Epidermal melanocyte (primary cell): ENCODE measurements at regions not wholly inside any gene's neighbourhood (a gene's known extent, or its start where the extent isn't known, plus 50 kb on each side); places are given as distances from the start of the nearest gene placed in this dataset.
"Not testable (repeated sequence)": the region's sequence is repeated elsewhere in the genome, so short reads cannot be mapped to it uniquely, and the experiment has no call there.

Experiments
- DNase-seq: peaks from one replicate; pipeline ENCODE4 v3.0.0; 2011; ENCODE audit warnings: low spot score; ENCODE audit not compliant: insufficient read length

DNA sequence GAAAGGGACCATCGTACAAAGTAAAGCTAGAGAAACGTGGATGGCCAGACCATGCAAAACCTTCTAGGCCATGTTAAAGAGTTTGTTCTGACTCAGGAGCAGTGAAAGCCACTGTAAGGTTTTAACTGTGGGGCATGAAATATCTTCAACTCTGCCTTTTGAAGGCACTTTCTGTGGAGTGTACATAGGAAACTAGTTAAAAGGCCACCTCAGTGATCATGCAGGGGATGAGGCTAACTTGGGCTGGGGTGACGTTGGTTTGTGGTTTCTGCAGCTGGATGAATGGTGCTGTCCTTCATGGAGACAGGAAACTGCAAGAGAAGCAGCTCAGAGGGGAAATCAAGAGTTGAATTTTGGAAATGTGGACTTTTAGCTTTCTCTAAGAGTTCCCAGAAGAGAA is 190.7 kb downstream of the CDCA7 start:
- DNase-seq, result no peak

DNA sequence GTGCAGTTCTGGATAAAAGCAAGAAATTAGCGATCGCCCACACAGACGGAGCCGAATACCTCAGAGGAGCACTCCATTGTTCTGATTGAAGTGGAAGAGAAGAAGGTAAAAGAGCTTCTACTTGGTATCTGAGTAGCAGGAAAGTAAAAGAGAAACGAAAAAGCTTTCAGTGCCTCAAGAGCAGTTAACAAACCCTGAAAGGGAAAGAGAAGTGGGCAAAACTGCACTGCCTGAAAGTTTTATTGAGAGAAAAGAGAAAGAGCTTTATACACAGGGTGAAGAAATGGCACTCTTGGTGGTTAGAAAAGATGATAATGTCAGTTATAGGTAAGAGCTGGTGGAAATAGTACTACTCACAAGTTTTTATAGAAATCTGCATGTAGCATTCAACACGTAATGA is 192.8 kb downstream of the CDCA7 start:
- no peak for DNase-seq

DNA sequence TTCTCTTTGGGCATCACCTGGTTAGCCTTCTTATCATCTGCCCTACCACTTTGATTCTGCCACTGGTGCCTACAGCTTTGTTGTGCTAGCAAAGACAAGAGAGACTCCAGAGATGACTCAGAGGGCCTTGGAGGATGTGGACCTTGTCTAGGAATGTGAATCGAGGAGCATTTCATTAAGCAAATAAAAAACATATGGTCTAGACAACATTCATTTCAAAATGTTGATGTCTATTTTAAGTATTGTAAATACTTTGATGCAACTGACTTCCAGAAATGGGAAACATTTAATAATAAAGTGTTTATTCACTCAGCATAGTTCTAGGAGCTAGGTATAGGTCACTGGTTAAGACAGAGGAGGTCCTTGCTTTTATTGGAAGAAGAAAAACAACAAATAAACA is 195.5 kb downstream of the CDCA7 start:
- peak; percentile 49 for DNase-seq

DNA sequence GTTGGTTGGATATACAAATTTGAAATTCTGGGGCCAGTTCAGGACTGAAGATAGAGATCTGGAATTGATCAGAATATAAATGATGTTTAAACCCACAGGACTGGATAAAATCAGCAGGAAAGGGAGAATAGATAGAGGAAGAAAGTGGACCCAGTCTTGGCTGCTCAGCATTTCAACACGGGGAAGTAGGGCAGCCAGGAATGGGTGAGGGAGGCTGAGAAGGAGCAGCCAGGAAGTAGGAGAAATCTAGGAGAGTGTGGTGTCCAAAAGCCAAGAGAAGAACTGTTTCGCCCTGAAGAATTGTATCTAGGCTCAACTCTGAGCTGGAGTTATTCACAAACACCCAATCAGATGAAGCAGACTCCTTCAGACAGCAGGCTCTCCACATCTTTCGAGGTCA is 197.9 kb downstream of the CDCA7 start:
- no peak for DNase-seq

DNA sequence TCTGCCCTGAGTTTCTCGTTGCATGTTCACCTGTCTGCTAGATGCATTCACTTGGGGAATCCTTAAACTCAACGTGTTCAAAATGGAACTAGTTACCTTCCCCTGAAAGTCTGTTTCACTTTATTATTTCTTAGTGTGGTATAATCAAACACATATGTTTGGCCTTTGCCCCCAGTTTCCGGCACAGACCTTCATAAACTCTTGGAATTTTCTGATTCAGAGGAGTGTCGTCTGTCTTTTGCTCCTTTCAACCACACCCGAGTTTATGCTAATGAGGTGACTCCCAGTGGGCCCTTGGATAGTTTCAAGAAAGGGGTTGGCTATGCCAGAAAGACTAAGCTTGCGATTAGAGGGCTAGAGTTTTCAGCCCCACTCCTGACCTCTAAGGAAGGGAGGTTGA is 198.9 kb downstream of the CDCA7 start:
- DNase-seq, result no peak

DNA sequence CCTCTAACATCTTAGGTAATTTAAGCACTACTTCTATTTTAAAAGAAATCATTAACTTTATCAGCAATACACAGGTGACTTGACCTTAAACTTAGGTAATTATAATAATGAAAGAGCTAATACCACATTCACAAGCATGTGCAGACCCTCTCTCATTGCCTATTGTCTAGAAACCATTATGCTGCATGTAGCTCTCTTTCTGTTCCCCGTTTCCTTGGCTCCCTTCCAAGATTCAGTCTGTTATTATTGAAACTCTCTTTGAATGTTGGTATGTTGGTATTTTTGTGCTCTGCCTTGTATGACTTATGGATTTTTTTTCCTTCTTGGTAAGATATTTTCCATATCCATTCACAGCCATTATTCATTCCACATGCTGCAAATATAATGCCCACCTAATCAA is 201.2 kb downstream of the CDCA7 start:
- no peak for DNase-seq

DNA sequence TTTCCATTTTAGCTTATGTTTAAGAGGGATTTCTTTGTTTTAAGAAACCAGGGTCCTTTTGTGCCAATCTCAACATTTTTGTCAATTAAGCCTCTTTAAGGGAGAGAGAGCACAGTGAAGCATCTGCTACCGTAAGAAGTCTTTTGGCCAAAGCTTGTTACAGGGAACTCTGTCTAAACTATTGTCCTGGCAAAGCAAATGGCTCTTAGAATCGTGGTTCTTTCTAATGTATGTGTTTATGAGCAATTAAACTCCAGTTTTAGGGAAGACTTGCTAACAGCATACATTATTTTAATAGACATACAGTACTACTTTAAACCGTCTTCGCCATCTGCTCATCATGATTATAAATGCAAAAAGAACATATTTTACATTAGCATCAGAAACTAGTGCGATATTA is 202.1 kb downstream of the CDCA7 start:
- no peak for DNase-seq

DNA sequence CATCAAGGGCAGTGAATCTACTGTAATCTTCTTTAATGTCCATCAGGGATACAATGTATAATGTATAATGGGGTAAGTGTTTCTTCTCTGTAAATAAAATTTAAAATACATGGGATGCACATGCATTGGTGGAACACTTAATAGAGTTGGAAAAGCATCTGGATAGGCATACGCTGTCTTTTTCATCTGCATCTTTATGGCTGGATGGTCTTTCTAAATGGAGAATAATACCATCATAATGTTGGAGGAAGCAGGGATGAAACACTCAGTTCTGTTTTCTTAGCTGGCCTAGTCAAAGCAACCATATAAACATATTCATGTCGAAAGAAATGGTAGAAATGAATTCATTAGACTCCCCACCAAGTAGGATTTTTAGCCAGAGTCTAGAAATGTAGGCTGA is 202.8 kb downstream of the CDCA7 start:
- no peak for DNase-seq

DNA sequence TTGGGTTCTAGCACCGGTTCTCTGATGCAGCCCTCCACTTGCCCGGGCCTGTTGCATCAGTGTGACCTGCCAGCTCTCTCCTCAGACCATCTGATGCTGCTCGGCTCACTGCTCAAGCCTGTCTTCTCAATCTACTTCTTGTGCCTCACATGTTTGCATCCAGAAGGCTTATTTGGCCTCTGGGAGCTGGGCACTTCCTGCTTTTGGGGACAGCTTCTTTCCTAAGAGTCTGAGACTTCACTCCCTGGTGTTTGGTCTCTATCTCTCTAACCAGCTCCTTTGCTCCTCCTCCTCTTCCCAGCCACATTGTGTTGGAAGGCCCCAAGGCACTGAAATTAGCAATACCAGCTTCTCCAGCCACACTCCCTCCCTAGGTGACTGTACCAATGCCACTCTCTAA is 212.8 kb downstream of the CDCA7 start:
- DNase-seq, result no peak

DNA sequence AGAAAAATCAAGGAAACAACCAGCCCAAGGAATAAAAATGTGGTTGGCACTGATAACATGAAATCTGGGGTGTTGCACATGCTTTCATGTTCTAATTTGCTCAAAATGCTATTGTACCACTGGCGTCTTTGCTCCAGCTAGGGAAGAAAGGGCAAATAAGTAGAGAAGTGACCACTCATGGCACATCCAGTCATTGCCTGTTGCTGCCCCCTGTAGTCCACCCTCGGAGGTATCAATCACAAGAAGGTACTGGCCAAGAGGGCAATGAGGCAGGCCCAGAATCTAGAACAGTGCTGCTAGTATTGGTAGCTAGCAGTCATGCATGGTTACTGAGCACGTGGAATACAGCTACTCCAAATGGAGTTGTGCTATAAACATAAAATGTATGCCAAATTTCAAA is 213.4 kb downstream of the CDCA7 start:
- no peak for DNase-seq

DNA sequence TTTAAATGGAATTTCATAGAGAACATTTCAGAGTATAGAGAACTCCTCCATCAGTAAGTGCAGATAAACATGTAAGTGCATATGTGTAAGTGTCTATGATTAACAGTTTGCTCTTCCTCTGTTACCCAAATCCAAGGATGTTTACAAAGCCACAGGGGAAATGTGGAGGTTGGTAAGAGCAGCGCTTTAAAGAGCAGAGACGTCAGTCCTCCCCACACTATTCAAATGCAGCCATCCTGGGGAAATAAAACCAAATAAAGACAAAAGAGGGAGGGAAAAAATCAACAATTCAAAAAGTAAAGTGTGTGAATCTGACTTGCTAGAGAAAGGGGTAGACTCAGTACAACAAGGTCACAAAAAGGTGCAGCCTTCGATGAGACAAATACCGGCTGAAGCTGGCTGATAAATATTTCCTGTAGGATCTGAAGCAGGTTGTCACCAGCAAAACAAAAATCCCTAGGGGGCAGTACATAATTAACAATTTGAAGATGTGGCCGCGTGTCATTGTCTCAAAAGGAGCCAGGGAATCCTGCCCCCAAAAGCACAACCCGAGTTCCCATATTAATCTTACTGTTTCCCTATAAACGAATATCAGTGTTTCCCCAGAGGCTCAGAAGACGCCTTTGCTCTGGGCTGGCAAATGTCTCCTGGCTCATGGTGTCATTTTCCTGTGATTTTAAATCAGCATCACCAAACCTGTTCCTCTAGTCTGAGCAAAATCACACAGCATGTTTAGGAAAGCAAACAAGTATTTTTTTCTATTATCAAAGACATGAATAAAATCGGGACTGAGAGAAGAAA is 216.5 kb downstream of the CDCA7 start:
- DNase-seq, result no peak

DNA sequence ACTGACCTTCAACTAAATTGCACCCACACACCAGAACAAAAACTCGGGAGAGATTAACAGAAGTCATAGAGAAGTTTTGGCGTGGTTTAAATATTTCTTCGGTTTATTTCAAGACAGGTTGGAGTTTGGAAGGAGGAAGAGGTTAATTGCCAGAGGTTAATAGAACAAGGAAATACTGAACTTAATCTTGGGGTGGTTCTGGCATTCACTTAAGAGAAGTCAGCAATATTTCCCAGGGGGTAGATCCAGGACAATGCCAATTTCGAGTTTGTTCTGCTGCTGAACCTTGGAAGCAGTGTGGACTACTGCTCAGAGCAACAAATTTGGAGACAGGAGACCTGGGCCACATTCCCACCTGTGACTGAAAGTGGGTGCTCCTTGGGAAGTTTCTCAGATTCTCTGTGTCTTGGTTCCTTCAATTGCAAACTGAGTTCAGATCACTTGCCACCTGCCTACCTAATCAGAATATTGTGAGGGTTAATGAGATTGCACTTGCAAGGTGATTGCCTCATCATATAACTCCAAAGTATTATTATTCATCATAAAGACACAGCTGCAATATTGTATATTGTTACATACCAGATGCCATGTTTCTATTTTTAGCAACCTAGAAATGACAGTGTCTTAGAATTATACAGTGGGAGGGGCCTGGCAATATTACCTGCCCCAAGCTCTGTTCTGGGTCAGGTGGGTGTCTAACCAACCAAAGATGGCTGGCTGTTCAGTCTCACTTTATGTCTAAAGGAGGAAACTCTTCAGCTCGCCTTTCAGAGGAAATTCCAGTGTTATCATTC is 217.4 kb downstream of the CDCA7 start:
- no peak for DNase-seq

DNA sequence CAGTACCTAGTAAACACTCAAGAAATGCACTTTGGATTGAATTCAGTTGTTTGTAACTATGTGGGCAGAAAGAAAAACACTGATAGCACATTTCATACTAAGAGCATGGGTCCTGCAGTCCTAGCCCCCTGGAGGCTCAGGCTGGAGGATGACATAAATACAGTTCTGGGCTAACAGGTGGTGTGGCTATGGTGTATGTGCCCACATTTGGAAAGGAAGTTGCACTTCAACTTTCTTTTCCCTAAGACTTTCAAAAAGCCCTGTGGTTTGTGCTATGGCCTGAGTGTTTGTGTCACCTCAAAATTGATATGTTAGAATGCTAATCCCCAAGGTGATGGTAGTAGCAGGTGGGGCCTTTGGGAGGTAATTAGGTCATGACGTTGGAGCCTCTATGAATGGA is 218.2 kb downstream of the CDCA7 start:
- DNase-seq, result no peak

DNA sequence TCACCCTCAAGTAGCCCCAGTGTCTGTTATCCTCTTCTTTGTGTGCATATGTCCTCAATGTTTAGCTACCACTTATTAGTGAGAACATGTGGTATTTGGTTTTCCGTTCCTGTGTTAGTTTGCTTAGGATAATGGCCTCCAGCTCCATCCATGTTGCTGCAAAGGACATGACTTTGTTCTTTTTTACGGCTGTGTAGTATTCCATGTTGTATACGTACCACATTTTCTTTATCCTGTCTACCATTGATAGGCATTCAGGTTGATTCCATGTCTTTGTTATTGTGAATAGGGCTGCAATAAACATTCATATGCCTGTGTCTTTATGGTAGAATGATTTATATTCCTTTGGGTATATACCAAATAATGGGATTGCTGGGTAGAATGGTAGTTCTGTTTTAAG is 219.1 kb downstream of the CDCA7 start:
- DNase-seq, result not testable (repeated sequence)

DNA sequence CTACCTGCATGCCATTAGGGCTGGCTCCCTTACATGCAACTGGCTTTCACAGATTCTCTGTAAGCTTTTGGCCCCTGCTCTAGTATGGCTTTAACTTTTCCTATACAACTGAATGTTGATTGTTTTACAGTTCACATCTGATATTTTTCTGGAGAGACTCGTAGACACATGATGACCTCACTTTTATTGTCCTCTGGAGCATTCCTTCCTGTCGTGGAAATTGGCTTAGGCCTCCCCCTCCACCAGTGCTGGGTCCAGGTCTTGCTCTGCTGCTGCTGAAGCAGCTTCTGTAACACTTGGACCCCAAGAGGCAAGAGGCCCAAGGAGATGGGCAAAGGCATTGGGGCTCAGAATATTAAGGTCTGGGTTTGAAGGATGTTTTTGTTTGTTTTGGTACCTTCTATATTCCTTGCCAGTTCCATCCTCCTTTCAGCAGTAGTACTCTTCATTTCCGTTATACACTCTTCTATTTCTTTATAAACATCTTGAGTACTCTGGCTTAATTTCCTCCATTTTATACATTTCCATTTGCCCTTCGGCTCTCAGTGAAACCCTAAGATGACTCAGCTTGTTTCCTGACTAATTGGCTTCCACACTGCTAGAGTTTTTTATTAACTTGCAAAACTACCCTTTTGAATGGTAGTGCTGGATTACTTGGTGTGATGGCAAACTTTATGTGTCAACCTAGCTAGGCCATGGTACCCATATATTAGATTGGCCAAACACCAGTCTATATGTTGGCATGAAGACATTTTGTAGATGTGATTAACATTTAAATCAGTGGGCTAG is 219.8 kb downstream of the CDCA7 start:
- DNase-seq, result no peak

DNA sequence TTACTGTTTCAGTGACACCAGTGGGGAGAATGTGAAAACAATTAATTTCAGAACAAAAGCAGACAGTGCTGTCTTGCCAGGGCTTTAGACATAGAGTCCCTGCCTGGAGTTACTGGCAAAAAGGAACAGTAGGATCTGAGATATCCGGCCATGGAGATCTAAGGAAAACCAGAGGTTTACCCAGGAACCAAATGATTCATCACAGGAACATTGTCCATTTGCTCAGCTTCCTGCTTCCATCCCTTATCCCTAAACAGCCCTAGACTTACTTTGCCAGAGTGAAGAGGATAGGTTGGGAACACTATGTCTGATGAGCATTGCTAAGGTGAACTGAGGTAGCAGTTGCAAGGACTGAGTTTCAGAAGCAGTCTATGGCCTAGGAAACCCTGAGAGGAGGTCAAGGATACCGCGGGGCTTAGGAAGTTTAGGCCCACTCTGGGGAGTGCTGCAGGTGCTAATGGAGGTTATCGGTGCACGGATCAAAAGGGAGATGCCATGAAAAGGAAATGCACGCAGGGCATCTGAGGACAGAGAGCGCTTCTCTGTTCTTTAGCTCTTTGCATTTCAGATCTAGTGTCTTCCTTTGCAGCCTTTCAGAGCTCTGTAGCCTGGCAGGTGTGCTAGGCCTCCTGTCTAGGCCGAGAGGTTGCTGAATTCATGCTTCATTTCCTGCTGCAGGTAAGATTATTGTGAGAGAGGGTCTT is 223.9 kb downstream of the CDCA7 start:
- no peak for DNase-seq

DNA sequence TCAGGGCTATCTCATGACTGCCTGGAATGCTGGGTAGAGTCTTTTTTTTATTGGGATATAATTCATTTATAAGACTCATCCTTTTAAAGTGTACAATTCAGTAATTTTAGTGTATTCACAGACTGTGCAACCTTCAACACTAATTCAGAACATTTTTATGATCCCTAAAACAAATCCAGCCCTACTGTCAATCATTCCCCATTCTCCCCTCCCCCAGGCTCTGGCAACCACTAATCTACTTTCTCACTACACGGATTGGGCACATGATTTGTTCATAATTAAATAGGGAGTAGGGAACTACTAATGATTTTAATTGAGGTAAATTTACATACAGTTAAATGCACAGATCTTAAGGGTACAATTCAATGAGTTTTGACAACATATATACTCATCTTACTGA is 225.7 kb downstream of the CDCA7 start:
- DNase-seq, result no peak

DNA sequence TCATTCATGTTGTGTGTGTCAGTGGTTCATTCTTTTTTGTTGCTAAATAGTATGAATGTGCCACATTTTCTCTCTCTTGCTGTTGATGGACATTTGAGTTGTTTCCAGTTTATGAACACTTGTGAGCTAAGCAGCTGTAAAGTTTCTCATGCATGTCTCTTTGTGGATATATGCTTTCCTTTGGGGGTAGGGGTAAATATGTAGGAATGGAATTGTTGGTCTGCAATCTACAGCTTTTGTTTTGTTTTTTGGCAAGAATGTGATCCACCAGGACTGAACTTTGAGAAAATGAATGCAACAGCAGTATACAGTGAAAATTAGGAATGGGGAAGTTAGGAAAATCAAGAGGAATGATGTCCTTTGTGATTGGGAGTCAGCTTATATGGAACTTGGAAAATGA is 226.3 kb downstream of the CDCA7 start:
- DNase-seq, result no peak

DNA sequence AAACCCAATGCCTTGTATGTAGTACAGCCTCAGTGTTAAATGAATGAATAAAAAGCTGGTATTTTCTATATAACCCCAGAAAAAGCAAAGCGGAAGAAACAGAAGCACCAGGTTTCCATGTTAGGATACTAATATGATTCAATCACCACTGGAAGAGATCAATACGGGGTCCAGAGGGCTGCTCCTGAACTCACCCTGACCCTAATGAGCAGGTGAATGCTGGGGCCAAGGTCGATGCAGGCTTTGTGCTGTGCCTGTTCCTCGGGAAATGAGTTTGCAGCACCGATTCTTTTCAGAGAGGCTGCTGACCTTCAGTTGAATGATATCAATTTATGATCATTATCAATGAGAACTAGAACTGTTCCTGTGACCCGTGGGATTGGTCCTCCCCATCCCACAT is 228.5 kb downstream of the CDCA7 start:
- no peak for DNase-seq

DNA sequence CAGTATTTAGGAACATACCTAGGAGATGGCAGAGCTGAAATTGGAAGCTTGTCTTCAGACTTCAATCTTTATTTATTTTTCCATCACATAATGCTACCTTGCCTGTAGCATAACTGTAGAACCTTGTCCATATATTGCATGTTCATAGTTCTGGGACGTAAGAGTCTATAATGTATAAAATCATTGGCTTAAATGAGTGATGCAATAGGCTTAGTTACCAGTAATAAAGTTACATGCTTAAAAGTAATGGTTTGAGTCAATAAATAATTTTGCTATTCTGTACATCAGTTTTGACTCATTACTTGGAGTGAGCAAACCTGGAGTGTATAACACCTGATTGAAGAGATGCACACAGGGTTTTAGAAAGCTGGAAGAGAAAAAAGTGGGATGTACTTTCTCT is 229.3 kb downstream of the CDCA7 start:
- no peak for DNase-seq

DNA sequence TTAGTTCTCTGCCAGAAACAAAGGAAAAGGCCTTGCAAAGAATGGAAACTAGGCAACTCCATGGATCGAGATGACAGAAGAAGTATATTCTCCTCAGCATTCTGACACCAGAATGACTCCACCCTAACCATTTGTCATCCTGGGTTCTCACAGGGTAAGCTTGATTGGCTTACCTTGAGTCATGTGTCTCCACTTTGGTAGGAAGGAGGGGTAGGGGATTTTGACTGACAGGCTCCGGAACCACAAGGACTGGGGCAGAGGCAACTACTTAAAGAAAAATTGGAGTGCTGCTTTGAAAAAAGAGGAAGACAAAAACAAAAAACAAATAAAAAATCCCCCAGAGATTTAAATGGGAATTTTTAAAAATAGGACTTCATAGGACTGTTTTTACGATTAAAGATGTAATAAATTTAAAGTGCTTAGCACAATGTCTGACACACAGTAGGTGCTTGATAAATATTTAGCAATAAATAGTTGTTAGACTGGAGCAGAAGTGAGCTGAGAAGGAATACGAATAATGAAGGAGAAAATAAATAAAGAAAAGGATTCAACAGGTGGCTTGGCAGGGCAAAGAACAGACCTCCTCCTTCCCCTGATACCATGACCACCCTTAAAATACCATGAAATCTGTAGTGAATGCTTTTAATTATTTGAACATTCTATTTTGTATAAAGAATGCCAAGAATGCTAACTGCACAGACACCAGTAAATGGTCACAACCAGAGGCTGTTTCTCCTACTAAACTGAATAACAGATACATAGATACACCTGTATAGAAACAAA is 230.2 kb downstream of the CDCA7 start:
- DNase-seq, result no peak
